ENCODE measurements at regions not wholly inside any gene's neighbourhood (a gene's known extent, or its start where the extent isn't known, plus 50 kb on each side); places are given as distances from the start of the nearest gene placed in this dataset.
"Not testable (repeated sequence)": the region's sequence is repeated elsewhere in the genome, so short reads cannot be mapped to it uniquely, and the experiment has no call there.

DNA sequence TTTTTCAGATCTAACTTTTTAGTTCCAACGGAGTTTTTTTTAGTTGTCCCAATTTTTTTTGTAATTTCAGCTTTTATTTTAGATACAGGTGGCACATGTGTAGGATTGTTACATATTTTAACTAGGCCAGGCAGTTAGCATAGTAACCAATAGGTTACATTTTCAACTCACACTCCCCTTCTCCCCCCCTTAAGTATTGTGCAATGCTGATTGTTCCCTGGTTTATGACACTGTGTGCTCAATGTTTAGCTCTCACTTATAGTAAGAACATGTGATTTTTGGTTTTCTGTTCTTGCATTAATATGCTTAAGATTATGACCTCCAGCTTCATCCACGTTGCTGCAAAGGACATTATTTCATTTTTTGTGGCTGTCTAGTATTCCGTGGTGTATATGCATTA is 503.2 kb downstream of the CDH9 start:
- DNase-seq = no peak

DNA sequence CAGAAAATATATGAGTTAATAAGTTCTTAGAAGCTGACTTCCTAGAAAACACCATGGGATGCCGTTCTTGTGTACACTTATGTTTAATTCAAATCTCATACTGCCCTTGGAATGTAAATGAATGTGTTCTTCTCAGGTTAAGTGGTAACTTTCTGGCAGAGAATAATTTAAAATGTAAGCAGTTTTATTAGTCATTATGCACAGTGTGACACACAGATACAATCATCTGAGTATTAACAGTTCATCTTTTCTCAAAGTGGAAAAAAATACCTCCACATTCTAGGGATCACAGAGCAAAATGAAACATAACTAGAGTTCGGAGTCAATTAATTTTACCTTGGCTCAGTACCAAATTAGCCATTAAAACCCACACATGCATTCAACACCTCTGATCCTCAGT is 508.1 kb downstream of the CDH9 start:
- DNase-seq = no peak

DNA sequence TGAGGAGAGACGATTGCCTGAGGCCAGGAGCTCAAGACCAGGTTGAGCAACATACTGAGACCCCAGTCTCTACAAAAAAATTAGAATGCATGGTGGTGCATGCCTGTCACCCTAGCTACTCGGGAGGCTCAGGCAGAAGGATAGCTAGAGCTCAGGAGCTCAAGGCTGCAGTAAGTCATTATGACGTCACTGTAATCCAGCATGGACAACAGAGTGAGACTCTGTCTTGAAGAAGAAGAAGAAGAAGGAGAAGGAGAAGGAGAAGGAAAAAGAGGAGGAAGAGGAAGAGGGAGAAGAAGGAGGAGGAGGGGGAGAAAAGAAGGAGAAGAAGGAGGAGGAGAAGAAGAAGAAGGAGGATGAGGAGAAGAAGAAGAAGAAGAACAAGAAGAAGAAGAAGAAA is 519.1 kb downstream of the CDH9 start:
- no peak for DNase-seq

DNA sequence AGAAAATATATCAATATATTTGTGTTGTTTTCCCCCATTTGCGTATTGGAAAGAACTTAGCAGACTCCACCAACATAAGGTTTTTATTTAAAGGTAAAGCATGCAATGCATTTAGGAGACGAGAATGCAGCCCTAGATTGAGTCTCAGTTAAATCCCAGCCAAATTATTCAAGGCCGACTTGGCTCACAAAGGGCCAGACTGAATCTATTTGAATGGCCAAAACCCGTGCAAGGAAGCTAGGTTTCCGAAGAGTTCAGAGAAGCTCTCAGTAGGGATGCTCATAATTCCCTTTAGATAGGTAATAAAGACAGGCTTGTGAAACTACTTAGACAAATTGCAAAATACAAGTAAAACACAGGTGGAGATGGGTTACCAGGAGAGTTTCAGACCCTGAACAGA is 520.3 kb downstream of the CDH9 start:
- DNase-seq = no peak

GRCh38 chr5:26498972-26499371 is 539.4 kb downstream of the CDH9 start:
- no peak for DNase-seq

DNA sequence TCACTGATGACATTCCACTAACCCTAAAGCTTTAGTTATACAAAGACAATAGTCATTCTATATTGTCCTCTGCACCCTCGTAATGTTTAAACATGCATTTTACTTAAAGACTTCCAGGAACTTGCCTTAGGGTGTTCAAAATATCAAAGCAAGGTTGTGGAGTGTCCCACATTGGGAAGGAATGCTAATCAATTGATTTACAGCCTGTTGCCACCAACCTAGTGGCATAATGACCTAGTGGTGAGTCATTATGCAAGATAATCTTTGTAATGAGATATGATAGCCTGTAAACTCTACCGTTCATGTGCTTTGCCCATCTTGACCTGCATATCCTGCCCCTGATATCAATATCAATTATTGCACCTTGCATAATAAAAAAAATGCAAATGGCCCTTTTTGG is 542.9 kb downstream of the CDH9 start:
- no peak for DNase-seq

GRCh38 chr5:26492906-26493459 is 545.4 kb downstream of the CDH9 start:
- DNase-seq = no peak

DNA sequence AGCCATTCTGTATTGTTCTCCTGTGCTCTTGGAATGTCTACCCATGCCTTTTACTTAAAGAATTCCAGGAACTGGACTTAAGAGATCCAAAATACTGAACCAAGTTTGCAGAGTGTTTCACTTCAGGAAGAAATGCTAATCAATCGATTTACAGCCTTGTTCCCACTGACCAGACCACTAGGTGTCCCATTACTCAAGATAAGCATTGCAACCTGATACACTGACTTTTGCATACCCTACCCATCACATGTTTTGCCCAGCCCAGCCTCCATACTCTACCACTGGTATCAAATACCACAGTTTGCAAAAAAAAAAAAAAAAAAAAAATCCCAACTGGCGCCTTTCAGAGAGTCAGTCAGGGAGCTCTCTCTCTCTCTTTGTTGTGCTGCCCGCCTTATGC is 550.8 kb downstream of the CDH9 start:
- DNase-seq = no peak

DNA sequence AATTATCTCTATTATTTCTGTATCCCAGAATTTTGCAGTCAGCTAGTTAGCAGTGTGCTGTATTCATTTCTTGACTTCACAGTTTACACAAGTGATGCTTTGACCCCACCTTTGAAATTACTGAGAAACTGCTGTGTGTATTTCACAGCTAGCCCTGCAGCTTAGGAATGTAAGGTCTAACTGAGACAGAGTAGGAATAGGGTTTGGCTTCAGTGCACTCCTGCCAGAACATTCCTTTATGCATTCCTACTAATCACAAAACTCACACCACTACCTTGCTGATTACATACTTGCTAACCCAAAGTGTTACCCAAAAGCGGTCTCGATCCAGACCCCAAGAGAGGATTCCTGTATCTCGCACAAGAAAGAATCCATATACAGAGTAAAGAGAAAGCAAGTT is 551.8 kb downstream of the CDH9 start:
- DNase-seq = no peak

DNA sequence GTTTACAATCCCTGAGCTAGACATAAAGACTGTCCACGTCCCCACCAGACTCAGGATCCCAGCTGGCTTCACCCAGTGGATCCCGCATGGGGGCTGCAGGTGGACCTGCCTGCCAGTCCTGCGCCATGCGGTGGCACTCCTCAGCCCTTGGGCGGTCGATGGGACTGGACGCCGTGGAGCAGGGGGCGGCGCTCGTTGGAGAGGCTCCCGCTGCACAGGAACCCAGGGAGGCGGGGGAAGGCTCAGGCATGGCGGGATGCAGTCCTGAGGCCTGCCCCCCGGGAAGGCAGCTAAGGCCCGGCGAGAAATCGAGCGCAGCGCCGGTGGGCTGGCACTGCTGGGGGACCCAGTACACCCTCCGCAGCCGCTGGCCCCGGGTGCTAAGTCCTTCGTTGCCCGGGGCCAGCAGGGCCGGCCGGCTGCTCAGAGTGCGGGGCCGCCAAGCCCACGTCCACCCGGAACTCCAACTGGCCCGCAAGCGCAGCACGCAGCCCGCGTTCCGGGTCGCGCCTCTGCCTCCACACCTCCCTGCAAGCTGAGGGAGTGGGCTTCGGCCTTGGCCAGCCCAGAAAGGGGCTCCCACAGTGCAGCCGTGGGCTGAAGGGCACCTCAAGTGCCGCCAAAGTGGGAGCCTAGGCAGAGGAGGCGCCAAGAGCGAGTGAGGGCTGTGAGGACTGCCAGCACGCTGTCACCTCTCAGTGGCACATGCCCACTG is 553.1 kb downstream of the CDH9 start:
- not testable (repeated sequence) for DNase-seq

DNA sequence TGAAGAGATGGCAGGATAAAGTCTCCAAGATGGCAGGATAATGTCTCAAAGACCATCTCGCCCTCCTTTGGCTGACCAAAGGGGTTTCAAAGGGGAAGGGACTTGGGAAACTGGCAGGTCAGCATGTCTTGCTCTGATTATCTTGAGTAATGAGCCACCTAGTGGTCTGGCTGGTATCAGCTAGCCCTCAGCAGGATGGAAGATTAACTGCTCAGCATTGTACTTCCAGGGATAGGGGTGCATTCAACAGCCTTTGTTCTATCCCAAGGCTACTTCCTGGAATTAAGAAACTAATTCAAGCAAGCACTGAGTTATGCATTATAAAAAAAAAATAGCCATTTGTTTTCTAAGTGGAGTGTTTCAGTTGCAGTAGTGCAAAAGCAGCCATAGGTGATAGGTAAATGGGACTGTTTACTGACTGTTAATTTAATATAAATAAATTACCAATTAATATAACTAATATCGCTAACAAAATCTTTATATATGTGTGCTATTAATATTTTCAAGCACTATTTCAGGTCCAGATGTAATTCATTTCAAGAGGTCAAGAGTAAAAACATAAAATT is 555.5 kb downstream of the CDH9 start:
- no peak for DNase-seq

DNA sequence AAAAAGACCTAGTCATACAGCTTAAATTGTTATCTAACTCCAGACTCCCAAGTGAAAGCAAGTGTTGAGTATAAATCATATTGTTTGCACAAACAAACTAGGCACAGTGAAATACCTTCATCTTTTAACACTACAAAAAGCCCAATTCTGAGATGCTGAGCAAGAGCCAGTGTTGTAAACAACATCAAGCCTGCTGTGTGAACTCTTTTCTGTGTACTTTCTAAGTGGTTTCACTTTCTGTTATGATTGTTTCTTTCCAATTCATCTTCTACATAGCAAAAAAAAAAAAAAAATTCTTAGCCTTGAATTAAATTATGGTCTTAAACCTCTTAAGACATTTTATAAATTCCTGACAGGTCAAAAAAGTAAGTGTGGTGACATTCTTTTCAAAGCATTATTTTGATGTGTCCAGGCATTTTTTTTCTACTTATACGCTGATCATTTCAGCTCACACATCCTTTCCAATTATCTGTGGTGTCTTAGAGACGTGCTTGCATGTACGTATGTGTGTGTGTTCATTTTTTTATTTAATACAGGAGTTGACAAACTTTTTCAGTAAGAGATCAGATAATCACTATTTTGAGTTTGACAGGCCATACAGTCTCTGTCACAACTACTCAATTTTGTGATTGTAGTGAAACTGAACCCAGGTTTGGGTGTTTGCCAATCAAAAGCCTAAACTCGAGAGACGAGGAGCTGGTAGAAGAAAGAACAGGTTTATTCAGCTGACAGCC is 556.1 kb downstream of the CDH9 start:
- DNase-seq = no peak

- no peak for DNase-seq
These were observed 567.9 kb downstream of the CDH9 start for GRCh38 chr5:26470439-26470838.

DNA sequence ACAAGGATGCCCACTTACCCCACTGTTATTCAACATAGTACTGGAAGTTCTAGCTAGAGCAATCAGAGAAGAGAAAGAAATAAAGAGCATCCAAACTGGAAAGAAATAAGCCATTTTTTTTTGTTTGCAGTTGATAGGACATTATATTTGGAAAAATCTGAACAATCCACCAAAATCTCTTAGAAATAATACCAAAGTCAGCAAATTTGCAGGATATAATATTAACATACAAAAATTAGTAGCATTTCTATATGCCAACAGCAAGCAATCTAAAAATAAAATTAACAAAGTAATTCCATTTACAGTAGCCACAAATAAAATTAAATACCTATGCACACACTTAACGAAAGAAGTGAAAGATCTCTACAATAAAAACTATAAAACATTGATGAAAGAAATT is 599.3 kb downstream of the CDH9 start:
- no peak for DNase-seq

DNA sequence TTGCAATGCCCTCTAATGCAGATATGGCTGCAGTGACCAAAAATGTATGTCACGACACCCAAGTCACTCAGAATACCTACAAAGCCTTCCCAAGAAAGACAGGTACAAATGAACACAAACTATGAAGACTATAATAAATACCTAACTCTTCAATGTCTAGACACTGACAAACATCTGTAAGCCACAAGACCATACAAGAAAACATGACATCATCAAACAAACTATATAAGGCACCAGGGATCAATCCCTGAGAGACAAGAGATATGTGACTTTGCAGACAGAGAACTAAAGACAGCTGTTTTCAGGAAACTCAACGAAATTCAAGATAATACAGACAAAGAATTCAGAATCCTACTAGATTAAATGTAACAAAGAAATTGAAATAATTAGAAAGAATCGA is 603.7 kb downstream of the CDH9 start:
- no peak for DNase-seq

DNA sequence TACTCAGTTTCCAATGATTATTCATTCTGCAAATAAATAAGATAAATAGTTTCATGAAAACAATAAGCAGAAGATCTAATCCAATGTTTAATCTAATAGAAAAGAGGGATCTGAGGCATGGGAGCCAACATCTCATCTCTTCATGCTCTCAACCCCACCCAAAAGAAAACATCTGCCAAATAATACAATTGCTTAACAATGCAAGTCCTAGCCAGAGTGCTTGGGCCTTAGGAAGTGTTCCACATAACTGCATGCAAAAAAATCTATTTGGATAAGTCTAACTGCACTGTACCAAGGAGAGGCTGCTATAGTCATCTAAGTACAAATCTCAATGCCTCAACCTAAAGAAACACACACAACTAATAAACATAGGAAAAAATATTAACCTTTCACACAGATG is 606.0 kb downstream of the CDH9 start:
- DNase-seq = no peak

GRCh38 chr5:26430323-26430722 is 608.1 kb downstream of the CDH9 start:
- no peak for DNase-seq

GRCh38 chr5:26427281-26427680 is 611.1 kb downstream of the CDH9 start:
- DNase-seq = no peak

- no peak for DNase-seq
These were observed 618.4 kb downstream of the CDH9 start for GRCh38 chr5:26419987-26420386.

DNA sequence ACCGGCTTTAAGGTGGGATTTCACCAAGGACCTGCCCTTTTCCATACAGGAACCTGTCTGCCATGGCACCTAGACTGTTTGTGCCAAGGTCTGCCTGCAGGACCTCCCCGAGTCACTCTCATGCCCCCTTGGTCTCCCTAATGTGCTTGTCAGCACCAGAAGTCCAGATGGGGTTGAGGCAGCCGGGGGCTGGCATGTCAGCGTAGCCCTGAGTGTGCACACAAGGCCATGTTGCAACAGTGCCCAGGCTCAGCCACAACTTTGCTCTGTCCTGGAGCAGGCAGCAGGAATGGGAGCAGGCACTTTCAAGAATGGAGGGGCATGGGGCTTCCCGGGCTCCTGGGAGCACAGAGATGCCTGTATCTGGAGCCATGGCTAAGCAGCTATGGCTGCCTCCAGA is 621.5 kb downstream of the CDH9 start:
- no peak for DNase-seq

DNA sequence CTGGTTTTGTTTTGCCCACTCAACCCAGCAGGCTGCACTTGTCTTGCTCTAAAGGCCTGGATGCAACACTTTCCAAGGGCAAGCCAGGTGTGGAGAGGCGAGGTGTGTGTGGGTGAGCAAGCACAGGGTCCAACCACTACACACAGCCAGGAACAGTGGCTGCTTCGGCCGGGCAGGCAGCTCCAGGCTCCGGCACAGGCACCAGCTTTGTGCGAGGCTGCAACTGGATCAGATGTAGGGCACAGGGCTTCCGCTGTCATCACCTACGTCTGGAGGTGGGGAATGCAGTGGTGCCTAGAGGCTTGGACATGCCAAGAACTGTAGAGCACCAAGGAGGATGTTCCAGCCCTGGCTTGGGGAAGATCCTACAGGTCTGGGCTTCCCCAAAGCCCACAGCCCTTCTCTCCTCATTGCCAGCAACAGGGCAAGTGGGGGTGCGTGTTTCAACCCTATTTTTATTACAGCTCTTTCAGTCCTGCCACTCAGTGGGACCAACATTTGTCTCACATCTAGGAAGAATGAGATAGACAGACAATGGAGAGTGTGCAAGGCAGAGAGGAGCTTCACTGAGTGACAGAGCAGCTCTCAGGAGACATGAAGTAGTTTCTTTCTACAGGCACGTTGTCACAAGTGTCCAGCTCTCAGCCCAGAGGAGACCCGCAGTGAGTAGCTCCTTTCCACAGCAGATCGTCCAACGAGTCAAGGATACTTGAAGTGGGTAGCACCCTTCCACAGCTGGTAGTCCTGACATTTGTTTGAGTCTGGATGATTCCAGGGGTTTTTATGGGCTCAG is 622.2 kb downstream of the CDH9 start:
- no peak for DNase-seq

DNA sequence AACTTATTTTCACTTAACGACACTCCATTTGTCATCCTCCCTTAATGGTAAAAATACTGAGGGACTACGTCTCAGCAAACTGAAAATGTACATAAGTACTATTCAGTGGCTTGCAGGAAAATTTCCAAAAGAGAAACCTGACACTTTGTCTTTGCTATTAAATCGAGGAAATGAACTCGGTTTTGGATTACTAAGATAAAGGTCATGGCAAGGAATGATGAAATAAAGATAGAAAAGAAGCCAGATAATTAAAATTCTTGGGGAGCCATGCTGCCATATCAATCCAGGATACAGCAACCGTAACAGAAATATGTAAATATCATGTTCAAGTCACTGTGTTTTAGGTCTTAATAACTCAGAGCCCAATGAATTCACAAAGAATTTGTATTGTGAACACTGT is 647.8 kb downstream of the CDH9 start:
- no peak for DNase-seq

DNA sequence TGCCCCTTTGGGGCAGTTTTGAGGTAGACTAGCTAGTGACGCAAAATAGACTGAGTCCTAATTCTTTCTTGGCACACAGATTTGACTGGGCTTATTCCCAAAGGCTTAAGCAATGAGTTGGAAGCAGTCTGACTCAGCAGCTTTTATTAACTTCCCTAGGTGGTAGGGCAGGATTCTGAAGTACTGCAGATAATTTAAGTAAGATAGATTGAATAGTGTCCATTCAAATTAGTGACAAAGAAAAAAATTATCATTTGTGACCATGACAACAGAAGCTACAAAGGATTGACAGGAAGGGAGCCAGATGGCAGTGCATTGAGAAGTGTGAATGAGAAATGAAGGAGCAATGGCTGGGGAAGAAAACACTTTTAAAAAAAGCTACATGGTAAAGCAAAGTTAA is 649.4 kb downstream of the CDH9 start:
- no peak for DNase-seq
